ENCODE measurements at regions not wholly inside any gene's neighbourhood (a gene's known extent, or its start where the extent isn't known, plus 50 kb on each side); places are given as distances from the start of the nearest gene placed in this dataset.

- H3K4me3 ChIP-seq (replicated peaks in 1 of 3; ENCODE audit: insufficient read depth in 1 of 3, low read depth in 2 of 3, low read length in 3 of 3): no peak overlapping the region
- ChIA-PET CTCF (ENCODE audit: low intra/inter-chr PET ratio, low total read pairs) (no interaction called here), POLR2A (no interaction called here)
- 22% methylated on average over 1 of the region's 1 CpG for WGBS (ENCODE audit: low lambda C conversion rate)
- H3K27ac ChIP-seq (ENCODE audit: extremely low read length, insufficient read depth, low read length): no peak overlapping the region
- H3K4me2 ChIP-seq (ENCODE audit: low read depth, low read length): no peak overlapping the region
- H3K79me2 ChIP-seq (ENCODE audit: insufficient read depth, low read length): no peaks in the 10 kb centered on the region
- no peak overlapping the region for H3K9ac ChIP-seq (ENCODE audit: insufficient read depth, low read depth, low read length)
- H3K9me3 ChIP-seq (ENCODE audit: low read length): 0 out of 2 replicates have a peak, but pooled peaks cover 7% of the 10 kb centered on the region
- H3K27me3 ChIP-seq (ENCODE audit: control insufficient read depth in 1 of 2, insufficient read depth in 2 of 2, low read length in 2 of 2): no peaks in the 10 kb centered on the region
- ATAC-seq (no peak), FAIRE-seq (no peak), DNase-seq (ENCODE audit: low spot score) (no peak)
- intact Hi-C loops (cut with micrococcal nuclease; ENCODE audit: unreplicated experiment) (no loop called here), in situ Hi-C loops (cut with HindIII; ENCODE audit: extremely low pct_ligation_motif_present, low pct_unique_long_range_greater_than_20kb) (no loop called here)
- no peak overlapping the region for H2AFZ ChIP-seq (ENCODE audit: low read length)
- BruUV-seq (replicated peaks): no TSS peak
- no peaks in the 10 kb centered on the region for H4K20me1 ChIP-seq (ENCODE audit: insufficient read depth, low read length)
- no peaks in the 10 kb centered on the region for H3K36me3 ChIP-seq (replicated peaks in 1 of 2; ENCODE audit: control insufficient read depth in 1 of 2, insufficient read depth in 2 of 2, low read length in 2 of 2)
- no peak for TF ChIP-seq ZNF792 (CRISPR knock-in tag; IDR thresholded peaks at IDR 0.05)
- TF ChIP-seq ZNF441 (CRISPR knock-in tag; IDR thresholded peaks at IDR 0.05; ENCODE audit: borderline replicate concordance): no peak
- TF ChIP-seq MLXIP (CRISPR knock-in tag; IDR thresholded peaks at IDR 0.05; ENCODE audit: borderline replicate concordance): no peak
- TF ChIP-seq RNF2 (conservative IDR thresholded peaks at IDR 0.05; ENCODE audit: low read depth): no peak
- no peak for TF ChIP-seq ZNF550 (CRISPR knock-in tag; IDR thresholded peaks at IDR 0.05; ENCODE audit: borderline replicate concordance)
- H3K4me1 ChIP-seq (ENCODE audit: insufficient read depth, low read length): no peaks in the 10 kb centered on the region
Observed at GRCh38 chr4:59135248-59135985, 2025.2 kb upstream of the IGFBP7 start.

- DNase-seq (ENCODE audit: low spot score) (no peak), FAIRE-seq (no peak), ATAC-seq (no peak)
- POLR2A ChIA-PET: no interaction called here
- Histone ChIP-seq H3K36me3 (replicated peaks in 1 of 2; ENCODE audit: control insufficient read depth in 1 of 2, insufficient read depth in 2 of 2, low read length in 2 of 2) (no peaks in the 10 kb centered on the region), H3K9me3 (ENCODE audit: low read length) (peaks cover 15% of the 10 kb centered on the region; the same call in 1 of the 2 replicates), H3K27me3 (ENCODE audit: control insufficient read depth in 1 of 2, insufficient read depth in 2 of 2, low read length in 2 of 2) (no peaks in the 10 kb centered on the region), H2AFZ (ENCODE audit: low read length) (no peak overlapping the region), H3K4me1 (ENCODE audit: insufficient read depth, low read length) (no peaks in the 10 kb centered on the region), H4K20me1 (ENCODE audit: insufficient read depth, low read length) (no peaks in the 10 kb centered on the region), H3K4me2 (ENCODE audit: low read depth, low read length) (no peak overlapping the region), H3K79me2 (ENCODE audit: insufficient read depth, low read length) (no peaks in the 10 kb centered on the region), H3K4me3 (replicated peaks in 1 of 3; ENCODE audit: insufficient read depth in 1 of 3, low read depth in 2 of 3, low read length in 3 of 3) (no peak overlapping the region), H3K27ac (ENCODE audit: extremely low read length, insufficient read depth, low read length) (no peak overlapping the region), H3K9ac (ENCODE audit: insufficient read depth, low read depth, low read length) (no peak overlapping the region)
- 16% methylated on average over 6 of the region's 6 CpGs for WGBS (ENCODE audit: low lambda C conversion rate)
- in situ Hi-C loops (cut with HindIII; ENCODE audit: extremely low pct_ligation_motif_present, low pct_unique_long_range_greater_than_20kb): no loop called here
- intact Hi-C loops (cut with micrococcal nuclease; ENCODE audit: unreplicated experiment): loop anchor here (5.0 kb wide), 2 partner anchors 1509 to 1719 kb away; no protein-coding TSS in a partner anchor
- no peak for TF ChIP-seq PHF21A (CRISPR knock-in tag; IDR thresholded peaks at IDR 0.05)
- no peak for TF ChIP-seq NFRKB (IDR thresholded peaks at IDR 0.05)
- peak; percentile 34; the same call in 1 of the 2 replicates for TF ChIP-seq CEBPB (IDR thresholded peaks at IDR 0.05; ENCODE audit: borderline replicate concordance, low read depth, low read length)
- CTCF ChIA-PET (ENCODE audit: low intra/inter-chr PET ratio, low total read pairs): no interaction called here
- BruUV-seq (replicated peaks): no TSS peak
Observed at GRCh38 chr4:59161249-59161648, 2038.9 kb upstream of the ADGRL3 start.
